Breast epithelium (tissue), 3 donors: ENCODE measurements at regions not wholly inside any gene's neighbourhood (a gene's known extent, or its start where the extent isn't known, plus 50 kb on each side); places are given as distances from the start of the nearest gene placed in this dataset.

Experiments used
- CTCF ChIP-seq, 3 donors: fragments of 450-650 bp; IDR thresholded peaks; one replicate each; pipeline ENCODE4 v1.5.1; 2016 to 2017; ENCODE audit warnings: antibody characterized with exemption in 3 of 3, mild to moderate bottlenecking in 3 of 3, moderate library complexity in 3 of 3
- POLR2A ChIP-seq: fragments of 450-650 bp; IDR thresholded peaks from one replicate; pipeline ENCODE4 v1.6.1; 2016; ENCODE audit warnings: antibody characterized with exemption, mild to moderate bottlenecking, moderate library complexity
- POLR2AphosphoS5 ChIP-seq, 3 donors: sonication (generic); formaldehyde crosslinking; IDR thresholded peaks; one replicate each; pipeline ENCODE4 v1.6.1; 2017; ENCODE audit warnings: antibody characterized with exemption in 3 of 3

- TF ChIP-seq POLR2A (no peak), CTCF (IDR thresholded peaks at IDR 0.05) (no peak), POLR2AphosphoS5 (IDR thresholded peaks at IDR 0.05) (no peak)
Observed at GRCh38 chr1:238710697-238711096, 675.7 kb upstream of the CHRM3 start.
